Loucy (cell line): ENCODE measurements at regions not wholly inside any gene's neighbourhood (a gene's known extent, or its start where the extent isn't known, plus 50 kb on each side); places are given as distances from the start of the nearest gene placed in this dataset.

Experiments used
- H2AFZ ChIP-seq: fragments of 200-600 bp; sonication (generic); 2 replicates; pipeline ENCODE4 v1.6.0; 2016; ENCODE audit warnings: antibody characterized with exemption, mild to moderate bottlenecking, low read length, moderate library complexity
- H3F3A ChIP-seq: fragments of 200-600 bp; 2 replicates; pipeline ENCODE4 v1.6.0; 2016; ENCODE audit warnings: antibody characterized with exemption, low read depth, mild to moderate bottlenecking
- H3K27me3 ChIP-seq: fragments of 200-600 bp; sonication (generic); 2 replicates; pipeline ENCODE4 v1.6.1; 2014; ENCODE audit warnings: low read length, mild to moderate bottlenecking; ENCODE audit not compliant: insufficient read depth, poor library complexity, severe bottlenecking
- H3K36me3 ChIP-seq: fragments of 200-600 bp; sonication (generic); 2 replicates; pipeline ENCODE4 v1.6.1; 2016; ENCODE audit warnings: low read length; ENCODE audit not compliant: insufficient read depth
- H3K4me1 ChIP-seq: fragments of 200-600 bp; sonication (generic); 2 replicates; pipeline ENCODE4 v1.5.1; 2014; ENCODE audit warnings: low read length, mild to moderate bottlenecking; ENCODE audit not compliant: insufficient read depth, poor library complexity, severe bottlenecking
- H3K4me2 ChIP-seq: fragments of 200-600 bp; sonication (generic); 2 replicates; pipeline ENCODE4 v1.6.0; 2014; ENCODE audit warnings: antibody characterized with exemption, low read length, low read depth, mild to moderate bottlenecking; ENCODE audit not compliant: poor library complexity, severe bottlenecking
- H3K4me3 ChIP-seq: fragments of 200-600 bp; sonication (generic); 2 replicates; pipeline ENCODE4 v1.5.1; 2014; ENCODE audit warnings: low read length, mild to moderate bottlenecking, mixed read lengths; ENCODE audit not compliant: poor library complexity, severe bottlenecking
- H3K79me2 ChIP-seq: fragments of 200-600 bp; sonication (generic); 2 replicates; pipeline ENCODE4 v1.6.1; 2014; ENCODE audit warnings: low read length; ENCODE audit not compliant: insufficient read depth
- H3K9ac ChIP-seq: fragments of 200-600 bp; sonication (generic); 2 replicates; pipeline ENCODE4 v1.6.0; 2014; ENCODE audit warnings: mild to moderate bottlenecking, low read depth, low read length, moderate library complexity; ENCODE audit not compliant: poor library complexity, severe bottlenecking
- H3K9me2 ChIP-seq: fragments of 200-600 bp; sonication (generic); replicated peaks from 2 replicates; pipeline ENCODE4 v1.6.1; 2016; ENCODE audit warnings: low read depth, low read length, mixed read lengths
- H3K9me3 ChIP-seq: fragments of 200-600 bp; sonication (generic); 2 replicates; pipeline ENCODE4 v1.6.1; 2014; ENCODE audit warnings: mild to moderate bottlenecking, antibody characterized with exemption, low read length, low read depth; ENCODE audit not compliant: insufficient read depth
- H4K20me1 ChIP-seq: fragments of 200-600 bp; sonication (generic); 2 replicates; pipeline ENCODE4 v1.6.0; 2014; ENCODE audit warnings: antibody characterized with exemption, low read length, mild to moderate bottlenecking; ENCODE audit not compliant: insufficient read depth, poor library complexity, severe bottlenecking
- EZH2phosphoT487 ChIP-seq: fragments of 200-600 bp; IDR thresholded peaks from 2 replicates; pipeline ENCODE4 v1.6.1; 2018; ENCODE audit warnings: antibody characterized with exemption, mild to moderate bottlenecking, moderate library complexity, borderline replicate concordance
- TF ChIP-seq, protein P1 (sequence below): fragments of 200-600 bp; sonication (generic); conservative IDR thresholded peaks from 2 replicates; pipeline ENCODE4 v1.5.1; 2014; ENCODE audit warnings: mild to moderate bottlenecking, antibody characterized with exemption, low read length

DNA sequence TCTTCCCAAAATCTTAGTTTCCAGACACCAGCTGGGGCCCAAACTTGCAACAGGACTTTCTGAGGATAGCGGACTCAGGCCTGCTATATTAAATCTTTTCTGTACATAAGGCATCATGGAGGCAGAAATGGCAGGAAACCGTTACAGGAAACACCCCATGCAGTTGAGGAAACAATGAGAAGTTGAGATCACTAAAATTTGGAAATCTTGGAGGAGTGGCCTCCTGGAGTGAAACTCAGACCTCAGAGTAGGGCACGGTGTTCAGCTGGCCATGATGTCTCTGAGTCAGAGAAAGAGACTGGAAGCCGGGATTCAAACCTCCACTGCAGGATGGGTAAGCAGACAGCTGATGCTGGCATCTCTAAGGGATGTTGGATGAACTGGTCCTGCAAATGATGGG is 372.6 kb upstream of the CTSO start:
- no peaks in the 10 kb centered on the region for H3K9me3 ChIP-seq
- no peak overlapping the region for H3K9ac ChIP-seq
- no peaks in the 10 kb centered on the region for H3K4me1 ChIP-seq

DNA sequence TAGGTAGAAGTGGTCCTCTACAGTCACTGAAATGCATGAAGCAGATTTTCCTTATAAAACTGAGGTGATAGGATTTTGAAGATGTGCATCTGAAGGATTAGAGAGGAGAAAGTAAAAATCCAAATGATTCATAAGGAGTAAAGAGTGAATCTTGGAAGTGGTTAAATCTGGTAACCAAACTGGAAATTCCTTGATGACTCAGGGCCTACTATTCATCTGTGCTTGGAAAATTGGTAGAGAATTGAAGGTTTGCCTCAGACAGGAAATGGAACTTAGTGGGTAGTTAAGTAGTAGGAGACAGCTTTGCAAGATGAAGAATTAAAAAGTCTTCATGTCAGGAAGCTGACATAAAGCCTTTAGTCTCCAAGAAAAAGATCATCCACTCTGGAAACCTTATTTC is 368.9 kb upstream of the CTSO start:
- Histone ChIP-seq H3K9me2 (no peaks in the 10 kb centered on the region), H3K4me1 (no peaks in the 10 kb centered on the region), H3K9me3 (no peaks in the 10 kb centered on the region), H3K4me2 (no peak overlapping the region), H3K27me3 (no peaks in the 10 kb centered on the region), H2AFZ (no peak overlapping the region), H3K36me3 (no peaks in the 10 kb centered on the region), H3K4me3 (no peak overlapping the region), H3K9ac (no peak overlapping the region), H3K79me2 (no peaks in the 10 kb centered on the region), H3F3A (no peaks in the 10 kb centered on the region), H4K20me1 (peaks cover 2% of the 10 kb centered on the region)
- TF ChIP-seq EZH2phosphoT487, result no peak
- TF ChIP-seq, protein P1, sequence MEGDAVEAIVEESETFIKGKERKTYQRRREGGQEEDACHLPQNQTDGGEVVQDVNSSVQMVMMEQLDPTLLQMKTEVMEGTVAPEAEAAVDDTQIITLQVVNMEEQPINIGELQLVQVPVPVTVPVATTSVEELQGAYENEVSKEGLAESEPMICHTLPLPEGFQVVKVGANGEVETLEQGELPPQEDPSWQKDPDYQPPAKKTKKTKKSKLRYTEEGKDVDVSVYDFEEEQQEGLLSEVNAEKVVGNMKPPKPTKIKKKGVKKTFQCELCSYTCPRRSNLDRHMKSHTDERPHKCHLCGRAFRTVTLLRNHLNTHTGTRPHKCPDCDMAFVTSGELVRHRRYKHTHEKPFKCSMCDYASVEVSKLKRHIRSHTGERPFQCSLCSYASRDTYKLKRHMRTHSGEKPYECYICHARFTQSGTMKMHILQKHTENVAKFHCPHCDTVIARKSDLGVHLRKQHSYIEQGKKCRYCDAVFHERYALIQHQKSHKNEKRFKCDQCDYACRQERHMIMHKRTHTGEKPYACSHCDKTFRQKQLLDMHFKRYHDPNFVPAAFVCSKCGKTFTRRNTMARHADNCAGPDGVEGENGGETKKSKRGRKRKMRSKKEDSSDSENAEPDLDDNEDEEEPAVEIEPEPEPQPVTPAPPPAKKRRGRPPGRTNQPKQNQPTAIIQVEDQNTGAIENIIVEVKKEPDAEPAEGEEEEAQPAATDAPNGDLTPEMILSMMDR, result no peak

More for the DNA sequence above, 372.6 kb upstream of the CTSO start:
- no peak overlapping the region for H3K4me3 ChIP-seq
- no peak overlapping the region for H2AFZ ChIP-seq
- TF ChIP-seq EZH2phosphoT487, result no peak
- TF ChIP-seq, protein P1, result no peak
- no peaks in the 10 kb centered on the region for H3K36me3 ChIP-seq
- H3K79me2 ChIP-seq, result no peaks in the 10 kb centered on the region
- no peaks in the 10 kb centered on the region for H3F3A ChIP-seq
- no peaks in the 10 kb centered on the region for H3K9me2 ChIP-seq
- no peaks in the 10 kb centered on the region for H4K20me1 ChIP-seq
- H3K4me2 ChIP-seq, result no peak overlapping the region
- H3K27me3 ChIP-seq, result no peaks in the 10 kb centered on the region

DNA sequence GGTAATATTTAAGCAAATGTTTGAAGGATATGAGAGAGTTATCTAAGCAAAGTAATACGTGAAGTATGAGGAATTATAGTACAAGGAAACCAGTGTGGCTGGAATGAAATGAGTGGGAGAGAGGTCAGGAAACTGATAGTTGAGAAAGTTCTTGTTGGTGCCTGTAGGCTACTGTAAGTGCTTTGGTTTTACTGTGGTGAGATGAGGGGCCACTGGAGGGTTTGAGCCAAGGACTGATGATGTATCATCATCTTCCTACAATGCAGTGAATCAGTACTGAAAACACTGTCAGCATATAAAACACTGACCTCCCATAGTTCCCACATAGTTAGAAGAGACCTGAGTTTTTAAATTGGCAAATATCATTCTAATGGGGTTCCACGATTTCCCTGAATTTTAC is 367.5 kb upstream of the CTSO start:
- Histone ChIP-seq H3K9ac (no peak overlapping the region), H3F3A (no peaks in the 10 kb centered on the region), H3K27me3 (no peaks in the 10 kb centered on the region), H4K20me1 (peaks cover 2% of the 10 kb centered on the region), H3K9me2 (no peaks in the 10 kb centered on the region), H3K4me3 (no peak overlapping the region), H2AFZ (no peak overlapping the region), H3K79me2 (no peaks in the 10 kb centered on the region), H3K9me3 (no peaks in the 10 kb centered on the region), H3K4me2 (no peak overlapping the region), H3K36me3 (no peaks in the 10 kb centered on the region), H3K4me1 (no peaks in the 10 kb centered on the region)
- no peak for TF ChIP-seq EZH2phosphoT487
- TF ChIP-seq, protein P1, result no peak
